Hematopoietic multipotent progenitor cell treated with erythropoietin and hydrocortisone succinate and interleukin-3 and kit ligand, for 15 days (in vitro differentiated cells): ENCODE measurements at regions not wholly inside any gene's neighbourhood (a gene's known extent, or its start where the extent isn't known, plus 50 kb on each side); places are given as distances from the start of the nearest gene placed in this dataset.

Experiments used
- DNase-seq: peaks from one replicate; pipeline ENCODE4 v3.0.0-alpha.2; 2015; ENCODE audit warnings: low spot score

DNA sequence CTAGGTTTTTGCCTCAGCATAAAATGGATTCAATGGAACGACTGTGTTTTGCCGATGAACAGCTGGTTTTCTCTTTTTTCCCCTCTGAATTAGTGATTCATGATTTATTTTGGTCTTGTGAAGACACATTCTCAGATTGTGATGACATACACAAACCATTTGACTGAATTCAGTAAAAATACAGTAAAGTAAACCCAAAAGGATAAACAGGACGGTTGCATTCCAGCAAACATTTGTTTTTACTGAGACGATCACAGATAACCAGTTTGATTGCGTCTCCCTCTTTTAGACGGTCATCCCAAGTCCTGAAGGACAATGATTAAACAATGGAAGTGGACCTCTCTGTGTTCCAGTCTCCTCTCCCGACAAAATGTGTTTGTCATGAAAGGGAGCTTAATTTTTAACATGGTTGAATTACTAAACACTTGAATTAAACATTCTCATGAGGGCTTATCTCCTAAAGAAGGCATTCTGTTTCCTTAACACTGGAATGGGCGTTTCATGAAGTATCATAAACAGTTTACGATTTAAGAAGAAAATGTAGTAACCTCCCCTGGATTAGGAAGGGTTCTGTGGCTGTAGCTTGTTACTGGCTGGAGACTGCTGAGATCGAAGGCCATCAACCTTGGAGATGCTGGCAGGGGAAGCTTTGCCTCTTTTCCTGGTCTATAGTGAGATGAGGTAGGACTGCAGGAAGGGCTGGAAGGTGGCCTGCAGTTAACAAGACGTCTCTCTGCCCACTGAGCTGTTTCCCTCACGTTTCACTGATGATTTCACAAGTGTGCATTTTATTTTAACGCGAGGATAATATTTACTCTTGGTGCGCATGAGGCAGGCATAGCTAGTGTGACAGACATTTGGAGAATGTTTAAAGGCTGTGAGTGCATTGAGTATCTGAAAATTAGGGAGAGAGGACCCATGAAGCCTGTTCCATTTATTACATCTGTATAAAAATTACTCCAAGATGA is 457.9 kb downstream of the FGF9 start:
- no peak for DNase-seq

DNA sequence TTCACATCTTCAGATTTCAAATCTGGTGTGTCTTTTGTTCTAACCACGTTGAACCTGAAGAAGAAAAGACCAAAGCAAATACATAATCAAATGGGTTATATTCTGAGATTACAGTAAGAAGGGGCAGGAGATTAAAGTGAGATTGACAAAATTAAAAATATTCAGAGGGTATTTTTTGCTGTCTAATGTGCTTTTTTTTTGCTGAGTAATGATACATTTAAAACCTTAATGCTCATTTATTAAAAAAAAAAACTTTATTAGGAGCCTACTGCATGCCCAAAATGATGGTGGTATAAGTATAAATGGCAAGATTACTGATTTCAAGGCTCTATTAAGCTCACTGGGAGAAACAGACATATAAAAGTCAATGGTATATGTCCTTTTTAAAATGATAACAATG is 459.4 kb downstream of the FGF9 start:
- no peak for DNase-seq

DNA sequence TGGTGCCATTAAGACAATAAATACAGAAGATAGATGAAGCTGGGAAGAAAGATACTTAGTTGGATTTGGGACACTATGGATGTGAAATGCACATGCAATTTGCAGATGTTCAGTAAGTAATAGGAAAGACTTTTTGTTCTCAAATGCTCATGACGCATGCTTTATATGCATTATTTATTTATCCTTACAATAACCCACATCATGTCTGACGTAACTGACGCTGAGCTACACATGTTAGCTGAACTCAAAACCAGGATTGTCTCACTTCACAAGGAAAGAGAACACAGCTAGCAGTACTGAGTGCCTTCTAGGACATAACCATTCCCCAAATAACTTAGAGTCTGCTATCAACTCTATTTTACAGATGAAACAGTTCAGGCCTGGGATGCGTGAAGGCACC is 463.4 kb downstream of the FGF9 start:
- DNase-seq: no peak

DNA sequence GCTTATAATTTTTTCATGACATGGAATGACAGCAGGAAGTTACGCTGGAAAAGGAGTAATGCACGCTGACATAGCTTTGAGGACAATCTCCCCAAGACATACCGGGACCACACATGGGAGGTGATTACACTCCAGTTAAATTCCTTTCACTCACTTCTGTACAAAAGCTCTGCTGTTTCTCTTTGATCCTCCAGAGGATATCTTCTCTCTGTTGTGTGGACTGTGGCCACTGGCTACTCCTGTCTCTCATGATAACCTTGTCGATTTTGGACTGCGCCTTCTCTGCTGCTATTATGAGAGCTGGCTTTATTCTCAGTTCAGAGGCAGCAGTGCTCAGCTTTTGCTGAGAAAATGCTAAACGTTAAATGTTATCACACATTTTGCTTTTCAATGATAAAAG is 464.6 kb downstream of the FGF9 start:
- DNase-seq: no peak

DNA sequence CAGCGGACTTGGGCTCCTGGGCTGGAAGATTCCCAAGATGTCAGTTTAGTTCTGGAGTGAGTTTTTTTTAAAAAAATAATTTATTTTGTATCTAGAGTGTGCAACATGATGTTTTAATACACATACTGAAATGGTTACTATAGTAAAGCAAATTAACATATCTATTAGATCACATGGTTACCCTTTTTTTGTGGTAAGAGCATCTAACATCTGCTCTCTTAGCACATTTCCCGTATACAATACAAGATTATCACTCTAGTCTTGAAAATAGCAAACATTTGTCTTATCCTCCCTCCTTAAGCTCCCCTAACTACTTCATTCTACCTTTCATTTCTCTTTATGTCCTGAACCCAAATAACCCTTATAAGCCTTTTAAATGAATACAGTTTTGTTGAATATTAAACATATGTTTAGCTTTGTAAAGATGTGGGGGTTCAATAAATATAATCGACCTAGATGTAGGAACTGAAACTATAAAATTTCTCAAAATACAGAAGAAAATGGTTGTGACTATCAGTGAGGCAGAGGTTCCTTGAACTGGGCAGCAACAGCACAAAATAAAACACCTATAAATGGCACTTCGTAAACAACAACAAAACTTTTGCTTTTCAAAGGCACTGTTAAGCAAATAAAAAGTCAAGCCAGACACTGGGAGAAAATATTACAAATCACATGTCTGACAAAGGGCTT is 466.6 kb downstream of the FGF9 start:
- no peak for DNase-seq

DNA sequence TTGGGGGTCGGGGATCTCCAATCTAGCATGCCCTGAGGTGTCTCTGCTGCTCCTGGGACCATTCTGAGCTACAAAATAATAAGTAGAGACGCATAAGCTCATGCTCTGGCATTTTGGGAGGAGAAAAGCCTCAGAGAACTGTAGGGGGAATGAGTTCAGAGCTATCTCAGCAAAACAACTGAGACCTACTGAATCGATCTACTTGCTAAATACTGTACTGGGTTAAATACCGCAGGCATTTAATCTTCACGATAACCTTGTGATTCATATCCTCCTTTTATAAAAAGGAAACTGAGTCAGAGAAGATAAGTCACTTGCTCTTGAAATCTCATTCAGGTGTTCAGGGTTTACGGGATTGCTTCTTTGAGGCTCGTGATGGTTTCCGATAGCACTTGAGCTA is 468.1 kb downstream of the FGF9 start:
- DNase-seq: no peak

DNA sequence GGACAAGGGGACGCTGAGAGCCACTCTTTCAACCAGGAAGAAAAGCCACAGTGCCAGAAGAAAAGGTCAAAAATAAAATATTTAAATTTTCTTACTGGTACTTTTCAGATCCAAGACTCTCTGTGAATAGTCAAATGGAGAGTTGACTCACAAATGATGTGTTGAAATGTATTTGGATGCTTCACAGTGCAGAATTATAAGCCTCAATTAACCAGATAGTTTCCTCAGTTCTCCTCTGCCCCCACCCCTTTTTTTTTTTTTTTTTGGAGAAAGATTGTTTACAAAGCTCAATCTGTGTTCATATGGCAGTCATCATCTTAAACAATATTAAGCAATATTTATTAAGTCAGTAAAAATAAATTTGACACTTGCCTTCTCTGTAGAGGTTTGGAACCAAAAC is 470.8 kb downstream of the FGF9 start:
- no peak for DNase-seq

DNA sequence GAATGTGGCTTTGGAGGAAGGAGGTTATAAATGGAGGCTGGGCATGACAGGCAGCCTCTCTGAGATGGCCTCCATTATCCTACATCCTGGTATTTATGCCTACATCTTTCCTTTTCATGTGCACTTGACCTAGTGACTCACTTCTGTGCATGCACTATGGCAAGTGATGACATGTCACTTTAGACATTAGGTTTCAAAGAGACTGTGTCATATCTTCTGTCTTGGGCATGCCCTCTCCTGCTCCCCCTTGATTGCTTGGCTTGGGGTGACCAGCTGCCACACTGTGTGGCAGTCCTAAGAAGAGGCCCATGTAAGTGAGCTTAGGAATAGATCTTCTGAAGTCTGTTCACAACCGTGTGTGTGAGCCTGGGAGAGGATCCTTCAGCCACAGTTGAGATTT is 472.8 kb downstream of the FGF9 start:
- DNase-seq: no peak

DNA sequence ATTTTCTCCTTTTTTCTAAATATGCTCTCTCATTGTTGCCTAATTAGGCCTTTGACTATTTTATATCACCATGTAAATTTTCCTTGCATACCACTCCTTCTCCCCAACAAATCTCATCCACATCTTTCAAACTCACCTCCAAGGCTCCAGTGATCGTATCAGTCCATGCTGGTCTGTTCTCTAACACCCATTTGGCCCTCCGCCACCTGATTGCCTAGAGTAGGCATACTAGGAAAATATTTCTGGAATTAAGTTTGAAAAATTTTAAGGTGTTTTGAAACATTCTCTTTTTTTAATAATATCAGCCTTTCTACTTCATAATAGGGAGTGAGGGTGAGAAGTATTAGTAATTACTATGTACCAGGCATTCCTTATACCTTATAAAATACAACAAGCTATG is 473.9 kb downstream of the FGF9 start:
- no peak for DNase-seq

DNA sequence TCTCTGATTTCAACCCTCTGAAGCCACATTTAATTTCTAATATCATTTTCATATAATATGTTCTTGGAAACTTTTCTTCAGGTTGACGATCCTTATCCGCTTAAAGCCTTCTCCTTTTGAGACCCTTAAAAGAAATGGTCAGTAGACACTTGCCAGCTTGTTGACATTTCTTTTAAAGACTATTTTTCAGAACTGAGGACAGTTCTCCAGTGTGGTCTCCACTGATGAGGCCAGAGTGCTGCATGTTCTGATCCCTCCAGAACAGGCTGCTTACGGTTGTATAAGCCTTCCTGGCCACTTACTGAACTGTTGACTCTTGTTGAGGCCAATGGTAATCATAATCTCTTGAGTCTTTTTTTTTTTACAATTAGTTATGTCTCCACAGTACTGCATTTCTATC is 477.3 kb downstream of the FGF9 start:
- DNase-seq: no peak

DNA sequence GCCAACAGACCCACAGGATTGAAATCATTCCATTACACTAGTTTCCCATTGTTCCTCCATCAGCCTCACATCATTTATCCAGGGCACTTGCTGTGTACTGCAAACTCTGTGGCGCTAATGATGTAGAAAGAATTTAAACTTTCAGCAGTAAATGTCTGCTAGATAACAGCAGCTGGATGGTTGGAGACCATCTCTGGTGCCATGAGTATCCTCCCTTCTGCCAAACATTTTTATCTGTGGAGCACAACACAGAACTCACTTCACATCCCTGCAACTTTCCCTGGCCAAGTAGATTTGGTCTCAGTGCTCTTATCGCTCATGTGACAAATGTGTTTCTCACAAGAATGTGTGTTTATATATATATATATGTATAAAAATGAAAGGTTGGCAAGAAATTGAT is 481.9 kb downstream of the FGF9 start:
- no peak for DNase-seq

DNA sequence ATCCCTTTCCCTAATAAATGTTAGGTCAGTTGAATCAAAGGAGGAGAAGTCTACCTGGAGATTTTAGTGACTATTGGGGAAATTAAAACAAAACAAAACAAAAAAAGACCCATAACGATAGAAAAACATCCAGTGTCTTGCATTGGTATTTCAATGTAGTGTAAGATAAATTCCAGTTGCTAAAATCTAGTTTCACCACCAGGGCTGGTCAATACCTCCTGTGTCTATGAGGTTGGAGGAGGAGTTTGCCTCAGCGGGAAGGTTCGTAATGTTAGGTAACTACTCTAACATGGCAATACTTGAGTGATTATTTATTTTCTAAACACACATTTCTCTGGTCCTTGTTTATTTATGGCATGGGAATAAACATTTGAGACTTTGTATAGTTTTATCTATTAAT is 483.2 kb downstream of the FGF9 start:
- DNase-seq: no peak

DNA sequence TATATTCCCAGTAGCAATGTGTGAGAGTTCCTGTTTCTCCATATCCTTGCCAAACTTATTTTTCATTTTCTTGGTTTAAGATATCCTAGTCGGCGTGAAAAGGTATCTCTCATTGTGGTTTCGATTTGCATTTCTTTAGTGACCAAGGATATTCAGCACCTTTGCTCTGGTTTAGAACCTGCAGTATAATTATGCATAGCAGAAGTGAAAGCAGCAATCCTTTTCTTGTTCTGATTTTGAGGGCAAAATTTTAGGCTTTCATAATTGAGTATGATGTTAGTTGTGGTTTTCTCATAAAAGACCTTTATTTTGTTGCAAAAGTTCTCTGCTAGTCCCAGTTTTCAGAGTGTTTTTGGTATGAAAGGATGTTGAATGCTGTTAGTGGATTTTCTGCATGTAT is 491.0 kb downstream of the FGF9 start:
- DNase-seq: no peak

DNA sequence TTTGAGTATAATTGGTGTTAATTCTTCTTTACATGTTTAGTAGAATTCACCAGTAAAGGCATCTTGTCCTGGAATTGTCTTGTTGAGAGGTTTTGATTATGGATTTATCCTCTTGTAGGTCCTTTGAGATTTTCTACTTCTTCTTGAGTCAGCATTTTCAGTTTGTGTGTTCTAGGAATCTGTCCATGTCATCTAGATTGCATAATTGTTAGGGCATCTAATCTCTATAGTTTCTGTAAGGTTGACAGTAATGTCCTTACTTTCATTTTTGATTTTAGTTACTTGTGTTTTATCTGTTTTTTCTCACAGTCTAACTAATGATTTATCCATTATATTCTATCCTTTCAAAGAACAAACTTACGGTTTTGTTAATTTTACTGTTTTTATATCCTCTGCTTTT is 492.0 kb downstream of the FGF9 start:
- DNase-seq: no peak

DNA sequence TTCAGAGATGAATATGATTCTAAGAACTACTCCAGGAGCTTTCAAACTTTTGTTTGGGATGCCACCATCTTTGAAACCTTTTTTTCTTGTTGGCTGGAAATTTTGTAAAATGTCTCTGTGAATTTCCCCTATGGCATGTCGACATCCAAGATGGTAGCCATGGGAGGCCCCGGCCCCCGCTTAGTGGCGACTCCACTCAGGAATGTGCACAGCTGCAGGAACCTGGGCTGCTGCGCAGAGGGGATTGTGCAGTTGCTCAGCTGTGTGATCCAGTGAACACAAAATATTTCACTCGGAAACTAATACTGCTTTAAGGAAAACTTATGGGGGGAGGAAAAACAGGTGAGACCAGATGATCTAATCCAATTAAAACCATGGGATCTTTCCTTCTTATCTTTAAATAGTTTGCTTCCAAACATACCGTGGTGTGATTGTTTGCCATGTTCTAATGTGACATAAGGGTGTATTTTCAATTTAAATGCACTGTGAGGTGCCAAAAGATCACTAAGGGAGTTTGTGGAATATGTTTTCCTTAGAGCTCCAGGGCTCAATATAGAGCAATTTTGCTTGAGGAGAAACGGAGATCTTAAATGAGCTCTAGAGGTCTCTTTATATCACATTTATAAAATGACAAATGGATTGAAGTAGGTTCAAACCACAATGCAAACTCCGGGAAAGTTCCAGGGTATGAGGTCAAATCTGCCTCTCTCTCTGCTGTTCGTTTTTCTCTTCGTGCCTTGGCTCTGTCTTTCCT is 497.7 kb downstream of the FGF9 start:
- no peak for DNase-seq

DNA sequence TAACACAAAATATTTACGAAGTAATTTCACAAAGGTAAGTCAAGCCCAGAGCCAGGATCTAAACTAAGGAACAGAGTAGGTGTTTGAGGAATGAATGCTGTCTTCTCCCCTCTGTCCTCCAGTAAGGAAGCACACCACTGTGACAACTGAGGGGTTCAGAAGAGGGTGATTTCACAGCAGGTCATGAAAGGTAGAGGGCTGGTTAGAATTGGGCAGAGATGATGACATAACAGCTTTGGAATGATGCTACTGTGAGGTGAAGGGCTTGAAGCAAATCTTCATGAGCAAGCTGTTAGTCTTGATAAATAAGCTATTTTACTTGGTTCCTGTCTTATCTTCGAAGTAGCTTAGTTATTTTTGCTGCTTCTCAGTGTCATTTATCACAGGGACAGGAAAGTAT is 498.6 kb downstream of the FGF9 start:
- DNase-seq: no peak

DNA sequence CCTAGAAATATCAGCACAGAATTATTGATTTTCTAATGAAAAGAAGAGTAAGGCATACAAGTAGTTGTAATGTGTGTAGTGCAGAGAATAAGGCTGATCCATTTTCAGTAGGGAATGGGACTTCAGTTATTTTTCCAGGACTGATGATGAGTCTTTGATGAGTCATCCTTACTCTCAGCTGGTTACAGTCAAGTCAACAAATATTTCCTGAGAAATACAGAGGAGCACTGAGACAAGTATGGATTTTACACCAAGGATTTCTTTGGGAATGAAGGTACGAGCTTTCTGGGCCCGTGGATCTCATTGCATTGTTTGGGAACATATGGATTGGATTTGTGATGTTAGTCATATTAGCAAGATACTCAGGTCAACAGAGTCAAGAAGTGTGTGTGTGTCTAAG is 502.7 kb downstream of the FGF9 start:
- no peak for DNase-seq

DNA sequence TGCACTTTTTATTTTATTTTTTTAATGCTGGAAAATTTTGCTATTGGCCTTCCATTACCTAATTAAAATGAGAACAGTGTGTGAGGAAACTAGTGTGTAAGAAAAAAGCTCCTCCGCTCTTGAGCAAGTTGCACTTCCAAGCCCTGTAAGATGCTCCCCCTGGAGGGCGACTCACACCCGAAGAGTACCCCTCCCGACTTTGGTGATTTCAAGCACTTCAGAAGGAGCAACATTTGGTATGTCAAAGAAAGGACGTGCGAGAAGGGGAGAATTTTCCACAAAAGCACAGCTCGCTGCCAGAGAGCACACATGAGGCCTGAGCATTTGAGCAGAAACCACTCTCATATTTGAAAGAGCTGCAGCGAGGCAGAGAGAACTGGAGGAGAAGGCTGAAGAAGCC is 504.4 kb downstream of the FGF9 start:
- DNase-seq: no peak

DNA sequence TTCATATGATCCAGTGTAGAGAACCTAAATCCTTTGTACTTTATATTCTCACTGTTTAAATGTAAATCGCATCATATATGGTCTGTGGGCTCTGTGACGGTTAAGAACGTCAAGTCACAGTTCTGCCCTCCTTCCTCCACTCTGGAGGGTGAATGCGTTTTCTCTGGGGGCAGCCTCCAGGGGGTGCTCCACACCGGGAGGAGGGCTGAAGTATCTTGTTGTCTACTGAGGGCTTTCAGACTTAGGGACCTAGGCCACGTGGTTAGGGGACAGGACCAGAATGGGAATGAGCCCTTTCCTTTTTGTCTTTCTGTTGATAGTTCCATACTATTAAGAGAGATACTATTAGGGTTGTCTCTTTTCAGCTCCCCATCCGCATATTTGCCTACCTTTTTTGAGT is 504.9 kb downstream of the FGF9 start:
- DNase-seq: no peak

DNA sequence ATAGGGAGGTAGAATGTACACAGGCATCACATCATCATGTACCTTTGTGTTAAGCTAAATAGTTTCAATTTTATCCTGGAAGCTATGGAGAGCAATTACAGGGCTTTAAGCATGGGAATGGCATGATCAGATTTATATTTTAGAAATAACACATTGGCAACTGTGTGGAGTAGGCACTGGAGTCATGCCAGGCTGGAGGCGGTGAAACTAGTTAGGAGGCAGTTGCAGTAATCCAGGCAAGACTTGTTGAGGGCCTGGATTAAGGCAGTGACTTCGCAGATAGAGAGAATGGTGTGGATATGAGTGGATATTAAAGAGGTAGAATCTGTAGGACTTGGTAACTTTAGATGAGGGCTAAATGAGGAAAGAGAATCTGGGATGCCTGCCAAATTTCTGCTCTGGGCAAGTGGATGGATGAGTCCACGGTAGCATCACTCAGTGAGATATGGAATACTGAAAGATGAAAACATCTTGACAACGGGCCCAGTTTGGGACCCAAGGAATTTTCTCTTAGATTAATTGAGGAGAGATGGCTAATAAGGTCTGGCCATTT is 506.2 kb downstream of the FGF9 start:
- no peak for DNase-seq

DNA sequence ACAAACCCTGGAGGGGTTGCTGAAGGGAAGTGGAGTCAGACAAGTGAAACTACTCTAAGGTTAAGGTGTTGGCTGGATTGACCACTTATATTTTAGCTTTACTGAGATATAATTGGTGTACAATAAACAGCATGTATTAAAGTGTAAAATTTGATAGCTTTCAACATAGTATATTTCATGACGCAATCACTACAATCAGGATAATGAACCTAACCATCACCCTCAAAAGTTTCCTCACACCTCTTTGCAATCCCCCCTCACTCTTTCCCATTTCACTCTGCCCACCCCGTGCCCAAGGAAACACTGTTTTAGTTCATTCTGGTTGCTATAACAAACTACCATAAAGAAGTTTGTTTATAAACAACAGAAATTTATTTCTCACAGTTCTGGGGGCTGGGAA is 508.0 kb downstream of the FGF9 start:
- DNase-seq: no peak

DNA sequence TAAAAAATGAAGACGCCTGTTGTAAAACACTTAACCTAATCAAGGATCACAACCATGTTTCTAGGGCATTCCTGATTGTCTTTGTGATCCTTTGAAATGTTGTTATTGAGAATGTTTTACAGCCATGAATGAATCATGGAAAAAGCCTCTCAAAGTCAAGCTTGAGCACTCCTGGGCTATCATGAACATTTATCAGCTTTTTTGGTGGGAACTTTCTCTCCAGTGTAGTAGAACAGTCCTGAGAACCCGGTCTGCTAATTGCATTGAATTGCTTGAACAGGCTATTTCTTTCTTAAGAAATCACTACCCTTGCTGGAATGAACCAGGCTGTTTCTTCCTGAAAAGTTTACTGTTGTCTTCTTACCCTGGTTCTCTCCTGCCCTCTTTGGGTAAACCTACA is 516.5 kb downstream of the FGF9 start:
- no peak for DNase-seq
